ENCODE measurements at regions not wholly inside any gene's neighbourhood (a gene's known extent, or its start where the extent isn't known, plus 50 kb on each side); places are given as distances from the start of the nearest gene placed in this dataset.

DNA sequence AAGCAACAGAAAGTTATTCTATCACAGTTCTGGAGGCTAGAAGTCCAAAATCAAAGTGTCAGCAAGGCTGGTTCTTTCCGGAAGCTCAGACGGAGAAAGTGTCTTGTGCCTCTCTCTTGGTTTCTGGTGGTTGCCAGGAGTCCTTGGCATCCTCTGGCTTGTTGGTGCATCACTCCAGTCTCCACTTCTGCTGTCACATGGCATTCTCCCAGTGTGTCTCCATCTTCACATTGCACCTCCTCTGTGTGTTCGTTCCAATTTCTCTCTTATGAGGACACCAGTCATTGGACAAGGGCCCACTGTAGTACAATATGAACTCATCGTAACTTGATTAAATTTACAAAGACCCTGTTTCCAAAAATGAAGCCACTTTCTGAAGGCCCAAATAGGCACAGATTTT lies 175.4 kb upstream of the ATP5MC3 start:
- no peak for ATAC-seq
- TF ChIP-seq GLIS3 (CRISPR knock-in tag; IDR thresholded peaks at IDR 0.05) (no peak), ZNF70 (CRISPR knock-in tag; IDR thresholded peaks at IDR 0.05) (no peak), ISL1 (CRISPR knock-in tag; IDR thresholded peaks at IDR 0.05) (no peak), TCF4 (CRISPR knock-in tag; IDR thresholded peaks at IDR 0.05; ENCODE audit: borderline replicate concordance) (no peak)
- TF ChIP-seq, protein P1, sequence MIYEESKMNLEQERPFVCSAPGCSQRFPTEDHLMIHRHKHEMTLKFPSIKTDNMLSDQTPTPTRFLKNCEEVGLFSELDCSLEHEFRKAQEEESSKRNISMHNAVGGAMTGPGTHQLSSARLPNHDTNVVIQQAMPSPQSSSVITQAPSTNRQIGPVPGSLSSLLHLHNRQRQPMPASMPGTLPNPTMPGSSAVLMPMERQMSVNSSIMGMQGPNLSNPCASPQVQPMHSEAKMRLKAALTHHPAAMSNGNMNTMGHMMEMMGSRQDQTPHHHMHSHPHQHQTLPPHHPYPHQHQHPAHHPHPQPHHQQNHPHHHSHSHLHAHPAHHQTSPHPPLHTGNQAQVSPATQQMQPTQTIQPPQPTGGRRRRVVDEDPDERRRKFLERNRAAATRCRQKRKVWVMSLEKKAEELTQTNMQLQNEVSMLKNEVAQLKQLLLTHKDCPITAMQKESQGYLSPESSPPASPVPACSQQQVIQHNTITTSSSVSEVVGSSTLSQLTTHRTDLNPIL (CRISPR knock-in tag; IDR thresholded peaks at IDR 0.05; ENCODE audit: low read depth): no peak

- ATAC-seq: no peak
- TF ChIP-seq SNAI2 (CRISPR knock-in tag; IDR thresholded peaks at IDR 0.05): no peak
- no peak for TF ChIP-seq TSHZ2 (CRISPR knock-in tag; IDR thresholded peaks at IDR 0.05)
- TF ChIP-seq TCF4 (CRISPR knock-in tag; IDR thresholded peaks at IDR 0.05; ENCODE audit: borderline replicate concordance): no peak
- TF ChIP-seq RARB (CRISPR knock-in tag; IDR thresholded peaks at IDR 0.05): no peak
- no peak for TF ChIP-seq ARNTL (CRISPR knock-in tag; IDR thresholded peaks at IDR 0.05; ENCODE audit: borderline replicate concordance, low read depth)
- no peak for TF ChIP-seq OSR1 (CRISPR knock-in tag; IDR thresholded peaks at IDR 0.05)
- TF ChIP-seq TOX (CRISPR knock-in tag; IDR thresholded peaks at IDR 0.05; ENCODE audit: borderline replicate concordance): no peak
- TF ChIP-seq ZFP30 (CRISPR knock-in tag; IDR thresholded peaks at IDR 0.05): no peak
- TF ChIP-seq, protein P2, sequence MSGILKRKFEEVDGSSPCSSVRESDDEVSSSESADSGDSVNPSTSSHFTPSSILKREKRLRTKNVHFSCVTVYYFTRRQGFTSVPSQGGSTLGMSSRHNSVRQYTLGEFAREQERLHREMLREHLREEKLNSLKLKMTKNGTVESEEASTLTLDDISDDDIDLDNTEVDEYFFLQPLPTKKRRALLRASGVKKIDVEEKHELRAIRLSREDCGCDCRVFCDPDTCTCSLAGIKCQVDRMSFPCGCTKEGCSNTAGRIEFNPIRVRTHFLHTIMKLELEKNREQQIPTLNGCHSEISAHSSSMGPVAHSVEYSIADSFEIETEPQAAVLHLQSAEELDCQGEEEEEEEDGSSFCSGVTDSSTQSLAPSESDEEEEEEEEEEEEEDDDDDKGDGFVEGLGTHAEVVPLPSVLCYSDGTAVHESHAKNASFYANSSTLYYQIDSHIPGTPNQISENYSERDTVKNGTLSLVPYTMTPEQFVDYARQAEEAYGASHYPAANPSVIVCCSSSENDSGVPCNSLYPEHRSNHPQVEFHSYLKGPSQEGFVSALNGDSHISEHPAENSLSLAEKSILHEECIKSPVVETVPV (CRISPR knock-in tag; IDR thresholded peaks at IDR 0.05): no peak
- TF ChIP-seq PATZ1 (CRISPR knock-in tag; IDR thresholded peaks at IDR 0.05; ENCODE audit: borderline replicate concordance): no peak
- no peak for TF ChIP-seq ZNF565 (CRISPR knock-in tag; conservative IDR thresholded peaks at IDR 0.05; ENCODE audit: low read depth)
- TF ChIP-seq GLIS3 (CRISPR knock-in tag; IDR thresholded peaks at IDR 0.05): no peak
- TF ChIP-seq ZC3H10 (CRISPR knock-in tag; IDR thresholded peaks at IDR 0.05): no peak
- TF ChIP-seq CSDC2 (CRISPR knock-in tag; IDR thresholded peaks at IDR 0.05): no peak
- no peak for TF ChIP-seq ESRRG (CRISPR knock-in tag; IDR thresholded peaks at IDR 0.05)
- TF ChIP-seq, protein P1 (CRISPR knock-in tag; IDR thresholded peaks at IDR 0.05; ENCODE audit: low read depth): no peak
- TF ChIP-seq ZNF8 (CRISPR knock-in tag; IDR thresholded peaks at IDR 0.05): no peak
- TF ChIP-seq ZNF70 (CRISPR knock-in tag; IDR thresholded peaks at IDR 0.05): no peak
- no peak for TF ChIP-seq POU6F1 (CRISPR knock-in tag; IDR thresholded peaks at IDR 0.05; ENCODE audit: borderline replicate concordance, low read depth)
Measured at GRCh38 chr2:175355246-175355645, 173.7 kb upstream of the ATP5MC3 start.

DNA sequence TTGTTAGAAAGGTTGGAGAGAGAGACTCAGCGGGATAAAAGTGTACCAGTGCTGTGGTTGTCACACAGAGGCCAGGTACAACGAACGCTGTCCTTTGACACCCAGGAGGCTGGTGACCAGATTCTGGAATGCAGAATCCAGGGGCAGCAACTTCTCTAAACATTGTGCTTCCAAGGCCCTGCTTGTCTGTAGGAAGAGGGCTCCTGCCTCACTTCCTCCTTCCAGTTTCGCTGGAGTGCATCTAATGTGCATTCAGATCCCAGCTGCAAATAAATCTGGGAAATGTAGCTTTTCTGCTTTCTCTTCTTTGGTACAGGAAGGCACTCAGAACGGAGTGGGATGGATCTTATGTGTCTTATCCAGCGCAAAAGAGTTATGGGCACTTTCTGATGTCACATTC lies 171.8 kb upstream of the ATP5MC3 start:
- no peak for ATAC-seq
- TF ChIP-seq ZNF565 (CRISPR knock-in tag; conservative IDR thresholded peaks at IDR 0.05; ENCODE audit: low read depth): no peak
- no peak for TF ChIP-seq TOX (CRISPR knock-in tag; IDR thresholded peaks at IDR 0.05; ENCODE audit: borderline replicate concordance)
- no peak for TF ChIP-seq ISL1 (CRISPR knock-in tag; IDR thresholded peaks at IDR 0.05)
- no peak for TF ChIP-seq PATZ1 (CRISPR knock-in tag; IDR thresholded peaks at IDR 0.05; ENCODE audit: borderline replicate concordance)
- TF ChIP-seq ESRRG (CRISPR knock-in tag; IDR thresholded peaks at IDR 0.05): no peak
- TF ChIP-seq, protein P1 (CRISPR knock-in tag; IDR thresholded peaks at IDR 0.05; ENCODE audit: low read depth): no peak
- no peak for TF ChIP-seq ZNF8 (CRISPR knock-in tag; IDR thresholded peaks at IDR 0.05)
- TF ChIP-seq CSDC2 (CRISPR knock-in tag; IDR thresholded peaks at IDR 0.05): no peak
- no peak for TF ChIP-seq ZNF70 (CRISPR knock-in tag; IDR thresholded peaks at IDR 0.05)
